HG03521 (cell line): ENCODE measurements at regions not wholly inside any gene's neighbourhood (a gene's known extent, or its start where the extent isn't known, plus 50 kb on each side); places are given as distances from the start of the nearest gene placed in this dataset.
"Not testable (repeated sequence)": the region's sequence is repeated elsewhere in the genome, so short reads cannot be mapped to it uniquely, and the experiment has no call there.

Source experiments
- ATAC-seq: cut with Tn5 transposase; IDR thresholded peaks from one replicate; pipeline ENCODE4 v1.9.1; 2021; ENCODE audit warnings: mild to moderate bottlenecking, moderate library complexity; ENCODE audit not compliant: unreplicated experiment

DNA sequence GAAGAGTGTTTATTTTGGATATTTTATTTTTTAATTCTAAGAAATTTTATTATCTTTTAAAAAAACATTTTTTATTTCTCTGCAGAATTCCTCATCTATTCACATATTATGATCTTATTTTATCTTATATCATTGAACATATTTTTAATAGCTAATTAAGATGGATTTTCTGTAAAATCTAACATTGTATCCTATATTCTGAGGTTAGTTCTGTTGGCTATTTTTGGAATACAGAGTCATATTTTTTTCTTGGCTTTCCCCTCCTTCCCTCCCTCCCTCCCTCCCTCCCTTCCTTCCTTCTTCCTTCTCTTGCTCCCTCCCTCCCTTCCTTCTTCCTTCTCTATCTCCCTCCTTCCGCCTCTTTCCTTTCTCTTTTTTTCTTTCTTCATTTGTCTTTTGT, 2326.6 kb upstream of the RAG2 start:
- no peak for ATAC-seq

DNA sequence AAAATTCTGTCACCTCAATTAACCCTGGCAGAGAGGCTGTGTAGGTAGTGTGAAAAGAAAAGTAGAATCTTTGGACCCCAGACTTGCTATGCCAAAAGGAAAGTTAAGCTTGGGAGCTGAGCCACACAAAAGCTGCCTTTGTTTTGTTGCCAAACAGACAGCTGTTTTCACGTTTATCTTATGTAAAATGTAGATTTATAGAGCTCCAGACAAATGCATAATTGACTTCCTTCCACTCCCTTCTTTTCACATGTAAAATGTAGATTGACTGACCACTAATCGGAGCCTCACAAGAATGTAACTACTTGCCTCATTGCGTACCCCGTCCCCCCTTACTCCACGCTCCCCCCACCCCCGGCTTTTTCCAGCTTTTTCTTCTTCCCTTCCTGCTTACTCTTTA, 2302.2 kb upstream of the RAG2 start:
- ATAC-seq, result no peak

GRCh38 chr11:38894201-38894600, 2296.2 kb upstream of the RAG2 start:
- not testable (repeated sequence) for ATAC-seq

DNA sequence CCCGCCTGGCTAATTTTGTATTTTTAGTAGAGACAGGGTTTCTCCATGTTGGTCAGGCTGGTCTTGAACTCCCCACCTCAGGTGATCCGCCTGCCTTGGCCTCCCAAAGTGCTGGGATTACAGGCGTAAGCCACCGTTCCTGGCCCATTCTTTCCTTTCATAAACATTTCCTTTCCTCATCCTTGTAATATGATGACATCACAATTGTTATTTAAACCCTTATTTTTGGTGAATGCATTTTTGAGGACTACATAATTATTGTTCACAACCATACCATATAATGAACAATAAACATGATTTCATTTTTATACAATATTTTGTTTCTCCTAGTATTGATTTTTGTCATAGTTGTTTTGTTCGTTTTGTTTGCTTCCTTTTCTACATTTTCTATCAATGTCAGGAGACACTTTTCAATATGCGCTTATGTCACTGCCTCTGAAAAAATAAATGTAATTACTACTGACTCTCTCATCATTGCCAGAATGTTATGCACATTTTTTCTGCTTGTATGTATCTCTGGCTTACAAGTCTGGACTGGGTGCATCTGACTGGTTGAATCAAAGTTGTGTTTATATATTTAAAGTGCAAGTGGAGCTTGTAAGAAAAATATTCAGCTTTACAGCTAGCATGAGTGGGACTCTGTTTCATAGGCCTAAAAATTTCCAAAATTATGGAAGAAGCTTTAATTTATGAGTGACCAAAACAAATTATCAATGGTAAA, 2286.3 kb upstream of the RAG2 start:
- no peak for ATAC-seq

GRCh38 chr11:38867338-38867737, 2269.3 kb upstream of the RAG2 start:
- ATAC-seq, result no peak

- ATAC-seq, result no peak
Measured at GRCh38 chr11:38865922-38866321, 2267.9 kb upstream of the RAG2 start.

DNA sequence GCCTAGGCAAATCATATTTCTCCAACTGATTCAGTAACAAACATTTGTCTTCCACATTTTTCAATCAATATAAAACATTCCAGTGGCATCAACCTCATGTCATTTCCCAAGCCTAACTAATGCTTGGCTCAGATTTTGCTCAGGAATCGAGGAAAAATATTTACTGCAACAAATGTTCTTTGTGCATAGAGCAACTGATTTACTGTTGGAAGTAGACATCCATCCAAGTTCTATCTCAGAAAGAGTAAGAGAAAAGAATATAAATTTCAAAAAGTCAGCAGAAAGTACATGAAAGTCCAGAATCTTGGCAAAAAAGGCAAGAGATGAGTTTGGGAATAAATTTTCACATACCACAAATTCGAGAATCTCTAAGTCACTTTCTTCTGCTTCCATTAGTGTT, 2245.0 kb upstream of the RAG2 start:
- ATAC-seq, result no peak

GRCh38 chr11:38839071-38839470, 2241.0 kb upstream of the RAG2 start:
- ATAC-seq, result no peak

- ATAC-seq, result no peak
Measured at GRCh38 chr11:38835966-38836365, 2237.9 kb upstream of the RAG2 start.

- ATAC-seq, result no peak
Measured at GRCh38 chr11:38824573-38824972, 2226.5 kb upstream of the RAG2 start.

DNA sequence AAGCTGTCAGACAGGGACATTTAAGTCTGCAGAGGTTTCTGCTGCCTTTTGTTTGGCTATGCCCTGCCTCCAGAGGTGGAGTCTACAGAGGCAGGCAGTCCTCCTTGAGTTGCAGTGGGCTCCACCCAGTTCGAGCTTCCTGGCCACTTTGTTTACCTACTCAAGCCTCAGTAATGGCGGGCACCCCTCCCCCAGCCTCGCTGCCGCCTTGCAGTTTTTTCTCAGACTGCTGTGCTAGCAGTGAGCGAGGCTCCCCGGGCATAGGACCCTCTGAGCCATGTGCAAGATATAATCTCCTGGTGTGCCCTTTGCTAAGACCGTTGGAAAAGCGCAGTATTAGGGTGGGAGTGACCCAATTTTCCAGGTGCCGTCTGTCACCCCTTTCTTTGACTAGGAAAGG, 2223.8 kb upstream of the RAG2 start:
- not testable (repeated sequence) for ATAC-seq

DNA sequence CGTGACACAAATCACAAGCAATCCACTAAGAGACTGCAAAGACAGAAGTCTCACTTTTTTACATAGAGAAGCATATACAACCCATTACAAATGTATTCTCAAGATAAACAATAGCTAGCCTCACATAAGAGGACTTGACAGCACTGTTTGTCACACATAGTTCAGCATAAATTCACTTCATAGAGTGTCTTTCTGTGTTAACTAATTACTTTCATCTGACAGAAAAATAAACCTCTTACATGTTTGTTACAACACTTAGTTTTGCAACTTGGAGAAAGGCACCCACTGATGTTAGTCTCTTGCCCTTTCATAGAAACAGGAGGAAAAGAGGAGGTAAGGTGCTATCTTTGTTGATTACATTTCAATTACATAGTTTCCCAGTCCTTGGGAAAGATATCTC, 2221.9 kb upstream of the RAG2 start:
- ATAC-seq, result no peak

DNA sequence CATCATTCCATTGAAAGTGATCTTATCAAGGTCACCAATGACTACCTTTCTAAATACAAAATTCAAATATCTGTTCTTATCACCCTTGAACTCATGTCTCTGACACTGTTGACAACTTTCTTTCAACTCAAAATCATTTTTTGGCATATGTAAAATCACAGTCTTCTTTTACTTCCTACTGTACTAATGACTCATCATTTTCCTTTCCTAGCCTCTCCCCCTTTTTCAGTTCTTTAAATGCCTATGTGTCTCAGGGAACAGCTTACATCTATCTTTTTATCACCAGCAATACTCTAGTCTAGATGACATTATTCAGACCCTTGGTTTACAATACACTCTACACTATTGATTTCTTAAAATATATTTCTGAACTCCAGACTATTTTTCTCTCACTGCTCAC, 2220.7 kb upstream of the RAG2 start:
- no peak for ATAC-seq

DNA sequence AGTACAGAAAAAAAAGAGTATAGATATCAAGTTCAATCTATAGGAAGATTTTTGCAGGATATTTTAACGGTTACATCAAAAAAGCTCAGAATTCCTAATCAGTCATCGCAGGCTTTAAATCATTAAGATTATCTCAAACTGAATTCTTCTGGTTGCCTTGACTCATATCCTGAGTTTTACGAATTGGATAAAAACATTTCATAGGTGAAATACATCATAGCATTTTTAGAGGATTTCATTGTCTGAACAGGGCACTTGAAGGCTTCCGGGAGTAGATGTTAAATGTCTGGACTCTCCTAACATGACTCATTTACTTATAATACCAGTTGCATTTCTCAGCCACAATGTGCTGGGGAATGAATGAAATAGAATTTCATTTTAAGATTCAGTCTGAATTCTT, 2216.6 kb upstream of the RAG2 start:
- no peak for ATAC-seq

GRCh38 chr11:38809521-38809920, 2211.5 kb upstream of the RAG2 start:
- no peak for ATAC-seq

DNA sequence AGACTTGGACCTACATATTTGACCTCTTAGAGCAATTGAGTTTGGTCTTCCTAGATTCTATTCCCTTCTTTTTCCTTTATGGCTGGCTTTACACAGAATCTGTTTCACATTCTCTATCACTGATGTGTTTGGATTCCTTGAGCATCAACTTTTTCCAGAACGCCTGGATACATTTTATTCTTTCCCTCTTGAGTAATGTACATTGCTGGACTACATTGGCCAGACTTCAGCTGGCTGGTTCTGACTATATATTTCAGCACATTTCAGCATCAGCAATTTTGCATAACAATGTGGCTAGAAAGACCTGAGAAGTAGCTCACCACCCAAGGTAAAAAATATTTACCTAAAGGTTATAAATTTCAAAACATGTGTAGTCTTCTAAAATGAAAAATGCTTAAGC, 2198.2 kb upstream of the RAG2 start:
- no peak for ATAC-seq

- no peak for ATAC-seq
Measured at GRCh38 chr11:38795027-38795426, 2197.0 kb upstream of the RAG2 start.

- no peak for ATAC-seq
Measured at GRCh38 chr11:38791346-38791961, 2193.4 kb upstream of the RAG2 start.

GRCh38 chr11:38788561-38788960, 2190.5 kb upstream of the RAG2 start:
- no peak for ATAC-seq

DNA sequence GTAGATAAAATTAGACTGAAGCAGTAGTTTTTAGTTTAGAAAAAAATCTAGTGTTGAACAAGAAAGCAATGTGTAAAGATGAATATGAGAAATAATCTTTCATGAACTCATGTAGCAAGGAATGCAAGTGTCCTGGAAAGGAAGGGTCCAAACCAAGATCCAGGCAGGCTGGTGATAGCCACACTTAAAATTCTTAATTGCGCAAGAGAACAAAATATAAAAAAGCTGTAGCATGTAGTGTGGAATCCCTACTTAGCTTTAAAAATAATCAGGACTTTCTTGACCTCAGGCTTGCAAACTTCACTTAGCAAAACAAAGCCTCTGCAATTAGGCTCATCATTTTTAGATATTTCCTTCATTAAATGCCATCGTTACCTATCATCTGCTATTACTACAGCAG, 2186.1 kb upstream of the RAG2 start:
- ATAC-seq, result no peak

DNA sequence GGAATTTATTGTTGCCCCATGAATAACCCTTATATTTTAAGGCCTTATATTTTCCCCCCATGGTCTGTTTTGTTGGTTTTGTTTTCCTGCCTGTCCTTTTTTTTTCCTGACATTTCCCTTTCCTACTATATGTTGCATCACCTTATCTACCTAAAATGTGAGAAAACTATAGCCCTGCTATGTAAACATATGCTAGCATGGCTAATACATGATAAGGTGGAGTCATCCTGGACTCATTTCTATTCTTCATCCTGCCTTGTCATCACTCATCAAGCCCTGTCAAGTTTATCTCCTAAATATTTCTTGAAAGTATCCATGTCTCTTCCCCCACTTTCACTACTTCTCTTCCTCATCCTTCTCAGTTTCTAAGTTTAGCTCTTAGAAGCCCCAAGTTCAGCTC, 2168.8 kb upstream of the RAG2 start:
- no peak for ATAC-seq

GRCh38 chr11:38759394-38759793, 2161.4 kb upstream of the RAG2 start:
- ATAC-seq, result no peak

GRCh38 chr11:38756537-38756936, 2158.5 kb upstream of the RAG2 start:
- no peak for ATAC-seq
